HAP-1 (cell line): ENCODE measurements at regions not wholly inside any gene's neighbourhood (a gene's known extent, or its start where the extent isn't known, plus 50 kb on each side); places are given as distances from the start of the nearest gene placed in this dataset.

Source experiments
- DNase-seq, 2 experiments: peaks; one replicate each; pipeline ENCODE4 v3.0.0-alpha.2; 2016 to 2020; ENCODE audit warnings: low spot score in 2 of 2
- H3K27me3 ChIP-seq: fragments of 250-450 bp; sonication (Bioruptor Pico); 2 replicates; pipeline ENCODE4 v1.5.1; 2020; ENCODE audit warnings: low read depth, mild to moderate bottlenecking, moderate library complexity
- H3K36me3 ChIP-seq: fragments of 250-450 bp; sonication (Bioruptor Pico); replicated peaks from 2 replicates; pipeline ENCODE4 v1.5.1; 2020; ENCODE audit warnings: mild to moderate bottlenecking
- H3K4me1 ChIP-seq: fragments of 250-450 bp; sonication (Bioruptor Pico); 2 replicates; pipeline ENCODE4 v1.5.1; 2020; ENCODE audit warnings: mild to moderate bottlenecking
- H3K4me3 ChIP-seq: fragments of 250-450 bp; sonication (Bioruptor Pico); 2 replicates; pipeline ENCODE4 v1.5.1; 2020; ENCODE audit warnings: mild to moderate bottlenecking, moderate library complexity
- H3K9me3 ChIP-seq: fragments of 250-450 bp; sonication (Bioruptor Pico); 2 replicates; pipeline ENCODE4 v1.5.1; 2020; ENCODE audit warnings: mild to moderate bottlenecking, moderate library complexity
- in situ Hi-C: fragments of 300-500 bp; cut with MboI; formaldehyde crosslinking; loops from 3 replicates; pipeline ENCODE4 v1.14.3; 2020; ENCODE audit warnings: low sequenced_read_pairs, inconsistent platforms, mixed read lengths

- no peaks in the 10 kb centered on the region for H3K4me1 ChIP-seq
- no peak overlapping the region for H3K4me3 ChIP-seq
- H3K27me3 ChIP-seq: no peaks in the 10 kb centered on the region
- in situ Hi-C loops: no loop called here
- DNase-seq: no peak
- no peaks in the 10 kb centered on the region for H3K36me3 ChIP-seq
- no peaks in the 10 kb centered on the region for H3K9me3 ChIP-seq
Observed at GRCh38 chr9:89770531-89771174, 165.8 kb downstream of the GADD45G start.

GRCh38 chr9:89771205-89771604 lies 166.4 kb downstream of the GADD45G start:
- DNase-seq: no peak
- H3K9me3 ChIP-seq: no peaks in the 10 kb centered on the region

GRCh38 chr9:89773170-89773569 lies 168.4 kb downstream of the GADD45G start:
- H3K36me3 ChIP-seq: no peaks in the 10 kb centered on the region
- H3K9me3 ChIP-seq: no peaks in the 10 kb centered on the region
- no peak overlapping the region for H3K4me3 ChIP-seq
- DNase-seq: no peak
- in situ Hi-C loops: no loop called here
- H3K4me1 ChIP-seq: no peaks in the 10 kb centered on the region
- H3K27me3 ChIP-seq: no peaks in the 10 kb centered on the region

More at GRCh38 chr9:89771205-89771604, 166.4 kb downstream of the GADD45G start:
- H3K4me3 ChIP-seq: no peak overlapping the region
- H3K4me1 ChIP-seq: no peaks in the 10 kb centered on the region
- H3K36me3 ChIP-seq: no peaks in the 10 kb centered on the region
- in situ Hi-C loops: no loop called here
- no peaks in the 10 kb centered on the region for H3K27me3 ChIP-seq

GRCh38 chr9:89774858-89775370 lies 170.1 kb downstream of the GADD45G start:
- in situ Hi-C loops: no loop called here
- H3K4me3 ChIP-seq: no peak overlapping the region

GRCh38 chr9:89775641-89776040 lies 170.8 kb downstream of the GADD45G start:
- DNase-seq: no peak
- no peaks in the 10 kb centered on the region for H3K36me3 ChIP-seq
- H3K4me1 ChIP-seq: no peaks in the 10 kb centered on the region
- in situ Hi-C loops: no loop called here
- H3K27me3 ChIP-seq: no peaks in the 10 kb centered on the region
- no peaks in the 10 kb centered on the region for H3K9me3 ChIP-seq
- H3K4me3 ChIP-seq: no peak overlapping the region

More at GRCh38 chr9:89774858-89775370, 170.1 kb downstream of the GADD45G start:
- DNase-seq: no peak
- Histone ChIP-seq H3K9me3 (no peaks in the 10 kb centered on the region), H3K27me3 (no peaks in the 10 kb centered on the region), H3K4me1 (no peaks in the 10 kb centered on the region), H3K36me3 (no peaks in the 10 kb centered on the region)

GRCh38 chr9:89776795-89777525 lies 172.1 kb downstream of the GADD45G start:
- Histone ChIP-seq H3K4me3 (no peak overlapping the region), H3K27me3 (no peaks in the 10 kb centered on the region), H3K9me3 (no peaks in the 10 kb centered on the region), H3K36me3 (no peaks in the 10 kb centered on the region), H3K4me1 (no peaks in the 10 kb centered on the region)
- in situ Hi-C loops: no loop called here
- no peak for DNase-seq

- H3K9me3 ChIP-seq: no peaks in the 10 kb centered on the region
- H3K36me3 ChIP-seq: no peaks in the 10 kb centered on the region
- H3K4me1 ChIP-seq: no peaks in the 10 kb centered on the region
- no peak overlapping the region for H3K4me3 ChIP-seq
- in situ Hi-C loops: no loop called here
- no peak for DNase-seq
- no peaks in the 10 kb centered on the region for H3K27me3 ChIP-seq
Observed at GRCh38 chr9:89777544-89777943, 172.7 kb downstream of the GADD45G start.

- Histone ChIP-seq H3K27me3 (no peaks in the 10 kb centered on the region), H3K9me3 (no peaks in the 10 kb centered on the region), H3K4me1 (no peaks in the 10 kb centered on the region), H3K36me3 (no peaks in the 10 kb centered on the region), H3K4me3 (no peak overlapping the region)
- in situ Hi-C loops: no loop called here
- no peak for DNase-seq
Observed at GRCh38 chr9:89778100-89779090, 173.6 kb downstream of the GADD45G start.

- no peak for DNase-seq
- no peak overlapping the region for H3K4me3 ChIP-seq
- no peaks in the 10 kb centered on the region for H3K4me1 ChIP-seq
- in situ Hi-C loops: no loop called here
- no peaks in the 10 kb centered on the region for H3K36me3 ChIP-seq
- no peaks in the 10 kb centered on the region for H3K9me3 ChIP-seq
- no peaks in the 10 kb centered on the region for H3K27me3 ChIP-seq
Observed at GRCh38 chr9:89779405-89780203, 174.8 kb downstream of the GADD45G start.

- Histone ChIP-seq H3K36me3 (no peaks in the 10 kb centered on the region), H3K27me3 (no peaks in the 10 kb centered on the region), H3K9me3 (no peaks in the 10 kb centered on the region), H3K4me3 (no peak overlapping the region), H3K4me1 (no peaks in the 10 kb centered on the region)
- in situ Hi-C loops: no loop called here
- no peak for DNase-seq
Observed at GRCh38 chr9:89780959-89781358, 176.1 kb downstream of the GADD45G start.

GRCh38 chr9:89781838-89782540 lies 177.2 kb downstream of the GADD45G start:
- Histone ChIP-seq H3K36me3 (no peaks in the 10 kb centered on the region), H3K4me3 (no peak overlapping the region), H3K27me3 (no peaks in the 10 kb centered on the region), H3K4me1 (no peaks in the 10 kb centered on the region), H3K9me3 (no peaks in the 10 kb centered on the region)
- in situ Hi-C loops: no loop called here
- no peak for DNase-seq

GRCh38 chr9:89786655-89787054 lies 181.8 kb downstream of the GADD45G start:
- Histone ChIP-seq H3K4me1 (no peaks in the 10 kb centered on the region), H3K36me3 (no peaks in the 10 kb centered on the region), H3K9me3 (no peaks in the 10 kb centered on the region), H3K27me3 (no peaks in the 10 kb centered on the region), H3K4me3 (no peak overlapping the region)
- DNase-seq: no peak
- in situ Hi-C loops: no loop called here
